Left hindlimb (tissue), 1 donor: ENCODE measurements at regions not wholly inside any gene's neighbourhood (a gene's known extent, or its start where the extent isn't known, plus 50 kb on each side); places are given as distances from the start of the nearest gene placed in this dataset.

Source experiments
- DNase-seq: peaks from one replicate; pipeline ENCODE4 v3.0.0-alpha.2; 2018

DNA sequence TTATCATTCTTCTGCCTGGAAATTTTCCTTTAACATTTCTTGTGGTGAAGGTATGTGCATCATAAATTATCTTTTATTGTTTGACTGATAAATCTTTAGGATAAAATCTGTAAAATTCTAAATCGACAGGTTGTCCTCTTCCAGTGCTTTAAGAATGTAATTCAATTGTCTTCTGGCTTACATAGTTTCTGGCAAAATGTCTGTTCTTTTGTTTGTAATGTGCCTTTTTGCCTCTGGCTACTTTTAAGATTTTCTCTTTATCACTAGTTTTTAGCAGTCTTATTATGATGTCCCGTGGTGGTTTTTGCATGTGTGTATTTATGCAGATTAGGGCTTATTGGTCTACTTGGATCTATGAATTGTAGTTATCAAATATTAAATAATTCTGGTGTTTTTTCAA, 203.6 kb upstream of the COPS8 start:
- no peak for DNase-seq

DNA sequence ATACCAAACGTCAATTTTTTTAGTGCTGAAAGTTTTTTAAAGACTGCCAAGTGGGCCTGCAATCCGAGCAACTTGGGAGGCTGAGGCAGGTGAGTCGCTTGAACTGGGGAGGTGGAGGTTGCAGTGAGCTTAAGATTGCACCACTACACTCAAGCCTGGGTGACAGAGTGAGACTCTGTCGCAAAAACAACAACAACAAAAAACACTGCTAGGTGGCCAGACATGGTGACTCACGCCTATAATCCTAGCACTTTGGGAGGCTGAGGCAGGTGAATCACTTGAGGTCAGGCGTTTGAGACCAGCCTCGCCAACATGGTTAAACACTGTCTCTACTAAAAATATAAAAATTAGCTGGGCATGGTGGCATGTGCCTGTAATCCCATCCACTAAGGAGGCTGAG, 202.8 kb upstream of the COPS8 start:
- DNase-seq: no peak

DNA sequence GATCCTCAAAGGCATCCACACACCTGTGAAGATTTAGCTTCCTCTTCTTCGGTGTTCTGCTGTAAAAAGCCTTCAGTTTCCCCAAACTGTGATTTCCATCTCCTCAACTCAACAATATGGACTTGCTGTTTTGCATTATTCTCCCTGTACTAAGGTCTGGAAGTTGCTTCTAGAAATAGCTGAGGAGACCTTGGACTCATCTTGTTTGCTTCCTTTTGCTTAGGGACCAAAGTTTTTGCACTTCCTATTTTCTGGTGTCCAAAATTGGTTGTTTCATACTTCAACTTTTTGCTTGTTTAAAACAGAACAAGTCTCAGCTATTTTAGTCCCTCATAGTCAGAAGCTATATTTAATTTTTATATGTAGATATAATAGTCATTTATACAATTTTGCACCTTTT, 201.9 kb upstream of the COPS8 start:
- no peak for DNase-seq

DNA sequence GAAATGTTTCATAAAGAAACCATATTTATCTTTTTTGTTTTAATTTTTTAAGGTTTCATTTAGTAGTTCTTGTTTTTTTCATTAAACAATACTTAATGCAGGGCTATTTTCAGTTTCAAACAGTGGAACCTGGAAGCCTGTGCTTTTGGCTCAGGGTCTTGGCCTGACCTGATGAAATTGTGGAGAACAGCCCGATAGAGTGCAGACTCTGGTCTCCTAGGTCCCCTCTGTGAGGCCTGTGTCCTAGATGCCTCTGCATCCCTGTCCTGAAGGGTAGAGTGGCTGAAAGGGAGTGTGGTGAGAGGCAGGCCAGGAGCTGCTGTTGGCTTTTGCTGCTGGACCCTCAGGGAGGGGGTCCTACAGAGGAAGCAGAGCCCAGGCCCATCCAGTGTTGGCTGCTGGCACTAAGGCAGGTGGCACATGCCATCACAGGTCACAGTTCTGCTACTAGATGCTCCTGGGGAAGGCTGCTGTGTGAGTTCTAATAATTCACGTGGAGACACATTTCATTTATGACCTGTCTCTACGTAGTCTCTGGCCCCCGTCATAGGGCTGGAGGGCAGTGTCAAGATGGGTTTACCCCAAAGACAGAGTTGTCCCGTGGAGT, 201.0 kb upstream of the COPS8 start:
- DNase-seq: no peak

DNA sequence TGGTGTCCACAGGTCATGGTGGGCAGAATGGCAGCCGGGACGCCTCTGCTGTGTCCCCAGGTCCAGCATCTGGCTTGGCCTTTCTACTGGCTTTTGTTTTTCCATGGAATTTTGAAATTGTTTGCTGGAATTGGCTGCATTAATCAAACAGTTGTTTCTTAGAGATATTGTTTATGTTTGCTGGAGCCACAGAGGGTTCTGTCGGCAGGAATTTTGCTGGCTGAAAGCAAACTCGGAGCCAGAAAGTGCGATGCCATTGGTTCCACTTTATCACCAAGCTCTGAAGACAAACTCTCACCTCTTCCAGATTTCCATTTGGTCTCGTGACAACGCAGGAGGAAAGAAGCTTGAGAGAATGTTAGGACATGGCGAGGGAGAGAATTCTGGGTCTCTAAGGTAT, 199.2 kb upstream of the COPS8 start:
- DNase-seq: no peak

DNA sequence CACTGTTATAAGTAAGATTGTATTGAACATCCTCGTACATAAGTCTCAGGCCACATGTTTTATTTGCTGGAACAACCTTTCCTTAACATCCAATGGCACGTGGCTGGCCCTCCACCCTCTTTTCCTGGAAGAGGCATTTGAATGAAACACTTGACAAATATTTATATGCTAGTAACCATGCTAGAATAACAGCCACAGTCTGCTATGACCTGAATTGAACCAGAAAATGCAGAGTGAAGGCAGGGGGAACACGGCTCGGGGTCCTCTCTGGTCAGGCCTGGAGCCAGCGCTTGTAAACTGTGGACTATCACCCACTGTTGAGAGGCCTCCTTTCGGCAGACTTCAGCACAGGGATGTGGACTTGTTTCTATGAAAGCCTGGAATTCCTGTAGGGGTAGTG, 198.2 kb upstream of the COPS8 start:
- peak; percentile 85 for DNase-seq

DNA sequence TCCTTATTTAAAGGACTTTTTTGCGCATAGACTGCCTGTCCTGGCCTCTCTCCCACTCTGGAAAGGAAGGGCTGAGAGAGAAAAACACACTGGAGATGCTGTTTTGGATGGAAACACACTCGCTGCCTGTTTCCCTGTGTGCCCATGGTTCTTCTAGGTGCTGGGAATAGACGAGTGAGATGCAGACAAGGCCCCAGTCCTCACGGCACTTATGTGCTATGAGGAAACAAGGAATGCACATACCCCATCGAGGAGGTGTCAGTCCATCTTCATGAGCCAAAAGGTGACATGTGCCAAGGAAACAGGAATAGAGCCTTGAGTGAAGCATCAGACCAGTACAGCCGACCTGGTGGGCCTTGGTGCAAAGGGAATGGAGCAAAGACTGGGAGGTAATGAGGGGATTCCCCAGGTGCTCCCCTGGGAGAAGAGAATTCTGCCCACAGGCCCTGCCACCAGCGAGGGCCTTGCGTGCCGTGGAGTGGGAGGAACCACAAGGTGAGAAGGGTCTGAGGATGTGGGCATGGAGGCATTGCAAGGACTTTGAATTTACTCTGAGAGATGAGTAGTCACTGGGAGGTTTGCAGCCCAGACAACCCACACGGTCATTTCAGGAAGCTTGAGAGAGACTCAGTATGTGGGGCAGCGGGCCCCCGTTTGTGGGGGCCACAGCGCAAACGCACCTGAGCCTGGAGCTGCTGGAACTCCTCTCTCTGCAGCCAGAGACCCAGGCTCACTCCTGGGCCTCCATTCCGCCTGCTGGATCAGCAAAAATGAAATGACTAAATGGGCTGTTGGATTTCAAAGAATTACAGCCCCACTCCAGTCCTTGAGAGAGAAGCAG, 197.5 kb upstream of the COPS8 start:
- DNase-seq: no peak

DNA sequence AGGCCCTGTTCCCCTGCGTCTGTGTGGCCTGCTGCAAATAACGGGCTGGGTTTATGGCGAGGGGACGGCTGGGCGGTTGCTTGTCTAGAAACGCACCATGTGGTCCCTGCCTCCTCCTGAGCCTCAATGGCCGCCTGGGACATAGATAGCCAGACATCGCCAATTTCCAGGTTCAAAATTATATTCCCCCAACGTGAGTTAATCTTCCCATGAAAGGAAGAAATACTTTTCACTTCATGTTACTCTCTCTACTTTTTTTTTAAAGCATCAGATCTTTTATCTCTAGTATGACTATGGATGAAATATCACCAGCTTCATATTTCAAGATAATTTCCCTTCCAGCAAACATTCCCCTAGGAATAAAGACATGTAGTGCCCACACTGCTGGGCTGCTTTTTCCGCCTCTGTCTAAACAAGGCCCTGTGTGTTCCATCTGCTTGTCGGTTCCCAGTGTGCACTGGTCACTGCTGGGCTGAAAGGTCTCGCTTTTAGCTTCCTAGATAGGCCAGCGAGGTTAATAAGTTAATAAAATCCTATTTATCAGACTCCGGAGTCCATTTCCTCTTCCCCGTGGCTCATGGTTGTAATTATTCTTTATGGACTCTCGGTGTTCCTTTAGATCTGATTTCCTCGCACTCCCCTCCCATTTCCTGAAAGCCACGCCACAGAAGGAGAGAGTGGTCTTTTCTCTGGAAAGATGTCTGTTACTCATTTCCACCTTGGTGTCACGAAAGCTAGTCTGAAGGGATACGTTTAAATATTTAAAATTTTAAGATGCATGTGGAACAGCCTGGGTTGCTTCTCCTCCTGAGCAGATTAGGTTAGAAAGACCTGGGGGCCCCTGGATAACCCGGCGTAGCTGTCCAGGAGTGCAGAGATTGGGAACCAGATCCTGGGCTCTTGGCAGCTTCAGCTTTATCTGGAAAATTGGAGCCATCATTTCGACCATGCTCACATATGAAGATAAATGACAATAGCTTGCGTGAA, 196.6 kb upstream of the COPS8 start:
- no peak for DNase-seq

DNA sequence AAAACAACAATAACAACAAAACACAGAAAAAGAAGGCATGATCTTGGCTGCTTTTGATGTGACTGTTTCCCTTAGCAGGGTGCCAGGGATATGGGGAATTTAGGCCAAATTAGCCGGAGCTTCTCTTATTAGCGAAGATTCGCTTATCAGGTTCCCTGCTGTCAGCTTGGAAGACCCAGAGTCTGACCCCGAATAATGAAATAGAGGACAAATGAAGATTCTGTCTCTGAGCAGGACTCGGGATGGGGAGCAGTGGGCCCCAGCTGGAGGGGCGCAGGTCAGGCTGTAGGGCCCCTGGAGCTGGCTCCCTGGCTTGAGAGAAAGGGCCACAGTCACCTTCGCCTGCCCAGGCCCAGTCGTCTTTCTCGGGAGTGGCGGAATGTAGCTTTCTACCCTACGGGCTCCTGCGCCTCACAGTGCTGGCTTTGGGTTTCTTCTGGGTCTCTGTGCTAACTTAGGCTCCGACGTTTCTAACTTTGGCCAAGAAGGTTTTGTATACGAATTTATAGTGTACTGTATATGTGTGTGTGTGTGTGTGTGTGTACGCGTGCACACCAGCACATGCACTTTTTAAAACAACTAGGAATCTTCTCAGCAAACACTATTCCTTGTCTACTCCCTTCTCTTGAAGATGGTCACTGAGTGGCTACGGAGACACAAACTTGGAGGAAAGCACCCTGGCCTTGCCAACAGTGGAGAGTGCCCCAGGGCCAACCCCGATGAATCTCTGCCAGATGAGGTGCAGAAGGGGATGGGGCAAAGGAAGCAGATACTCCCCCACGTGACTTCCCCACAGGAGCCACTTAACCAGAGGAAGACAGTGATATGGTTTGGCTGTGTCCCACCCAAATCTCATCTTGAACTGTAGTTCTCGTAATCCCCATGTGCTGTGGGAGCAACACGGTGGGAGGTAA, 195.6 kb upstream of the COPS8 start:
- no peak for DNase-seq

DNA sequence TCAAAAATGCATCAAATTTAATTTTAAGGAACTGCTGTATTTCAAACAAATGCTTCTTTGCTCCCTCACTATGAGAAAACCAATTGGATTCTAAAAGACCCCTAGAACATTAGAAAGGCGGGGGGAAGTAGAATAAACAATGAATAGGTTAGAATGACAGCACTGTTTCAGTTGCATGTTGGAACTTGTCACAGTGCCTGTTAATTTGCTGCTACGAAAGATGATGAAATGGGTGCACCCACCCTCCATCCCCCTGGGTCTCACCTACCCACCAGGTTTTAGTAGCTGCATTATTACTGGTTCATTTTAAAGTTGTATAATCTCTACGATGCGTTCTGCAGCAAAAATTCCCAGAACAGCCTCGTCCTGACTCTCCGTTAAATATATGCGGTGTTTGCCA, 193.0 kb upstream of the COPS8 start:
- no peak for DNase-seq

DNA sequence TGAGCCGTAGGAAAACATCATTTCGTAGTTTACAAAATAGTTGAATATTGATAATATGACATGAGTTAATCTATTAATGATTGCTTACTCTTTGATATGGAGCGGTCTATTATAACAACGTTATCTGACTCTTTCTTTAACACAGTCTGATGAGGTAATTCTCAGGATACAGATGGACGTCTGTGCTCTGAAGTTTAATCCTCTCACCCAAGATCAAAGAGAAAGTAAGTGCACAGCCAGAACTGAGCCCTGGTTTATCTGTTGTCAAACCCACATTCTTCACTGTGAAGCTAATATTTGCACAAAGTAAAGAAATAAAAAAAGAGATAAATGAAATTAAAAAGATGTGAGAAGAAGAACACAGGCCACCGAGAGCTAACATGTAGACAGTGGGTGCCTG, 190.9 kb upstream of the COPS8 start:
- no peak for DNase-seq

DNA sequence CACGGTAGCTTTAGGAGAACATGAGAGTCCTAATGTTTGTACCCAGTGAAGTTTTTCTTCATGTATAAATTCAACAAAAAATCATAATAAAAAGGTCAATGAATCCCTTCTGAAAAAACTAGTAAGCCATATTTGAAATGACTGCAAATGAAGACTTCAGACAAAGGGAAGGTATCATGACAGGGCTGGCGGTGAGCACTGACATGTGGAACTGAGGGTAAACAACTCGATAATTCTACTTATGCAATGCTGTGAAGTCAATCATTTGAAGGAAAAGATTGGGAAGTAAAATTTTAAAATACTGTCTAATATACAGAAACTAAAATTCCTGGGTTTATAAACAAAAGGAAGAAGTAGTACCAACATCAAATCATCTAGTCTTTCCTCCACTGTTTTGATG, 190.2 kb upstream of the COPS8 start:
- DNase-seq: no peak

DNA sequence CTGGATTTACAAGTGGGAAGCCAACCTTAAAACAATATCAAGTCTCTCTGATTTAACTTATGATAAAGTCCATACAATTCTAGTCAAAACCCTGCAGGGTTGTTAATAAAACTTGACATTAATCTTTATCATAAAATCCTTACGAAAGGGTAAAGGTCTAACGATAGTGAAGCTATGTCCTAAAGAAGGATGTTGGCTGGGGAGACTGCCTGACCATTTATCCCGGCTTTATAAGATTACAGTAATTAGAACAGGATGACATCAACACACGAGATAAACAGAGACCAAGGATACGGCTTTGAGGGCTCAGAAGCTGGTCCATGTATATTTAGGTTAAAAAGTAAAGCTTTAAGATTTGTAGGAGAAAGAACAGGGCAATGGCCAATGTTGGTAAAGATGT, 189.0 kb upstream of the COPS8 start:
- DNase-seq: no peak

DNA sequence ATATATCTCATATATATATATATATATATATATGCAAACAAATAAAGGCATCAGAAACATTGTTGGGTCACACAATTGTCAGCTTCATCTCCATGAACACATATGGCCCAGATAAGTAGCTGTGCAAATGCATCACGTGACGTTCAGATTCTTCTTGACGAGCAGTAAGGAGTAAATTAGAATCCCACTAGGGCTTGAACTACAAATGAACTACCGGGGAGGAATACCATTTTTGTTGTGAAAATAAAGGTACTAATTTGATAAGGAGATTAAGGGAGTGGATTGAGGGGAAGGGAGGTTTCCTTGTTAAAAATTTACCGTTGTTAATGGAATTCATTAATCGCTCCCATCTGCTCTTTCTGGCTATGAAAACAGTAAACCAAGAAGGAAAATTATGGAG, 186.5 kb upstream of the COPS8 start:
- no peak for DNase-seq

DNA sequence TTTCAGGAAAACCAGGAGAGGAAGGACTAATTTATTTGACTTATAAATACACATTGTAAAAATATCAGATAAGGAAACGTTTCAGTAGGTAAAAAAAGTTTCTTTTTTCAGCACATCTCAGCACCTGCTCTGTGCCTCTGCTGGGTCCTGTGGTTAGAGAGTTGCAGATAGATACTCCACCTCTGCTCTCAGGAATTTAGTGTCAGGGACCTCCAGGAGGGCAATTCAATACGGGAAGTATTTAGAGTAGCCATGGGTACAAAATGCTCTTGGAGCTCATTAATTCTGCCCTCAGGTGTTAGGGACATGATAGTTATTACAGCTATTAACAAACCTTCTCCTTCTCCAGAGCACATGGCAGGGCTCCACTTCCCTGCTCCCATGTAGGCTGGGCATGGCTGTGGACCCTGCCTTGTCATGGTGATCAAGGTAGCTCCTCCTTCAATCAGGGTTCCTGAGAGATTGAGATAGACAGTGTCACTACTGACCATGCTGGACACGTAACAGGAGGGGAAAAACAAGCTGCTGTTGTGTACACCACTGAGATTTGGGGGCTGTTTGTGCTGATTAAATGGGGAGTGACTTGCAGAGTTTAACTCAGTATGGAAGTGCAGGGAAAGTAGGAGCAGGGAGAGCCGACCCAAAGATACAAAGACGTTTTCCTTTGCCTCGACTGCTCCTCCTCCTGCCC, 185.6 kb upstream of the COPS8 start:
- DNase-seq: no peak

DNA sequence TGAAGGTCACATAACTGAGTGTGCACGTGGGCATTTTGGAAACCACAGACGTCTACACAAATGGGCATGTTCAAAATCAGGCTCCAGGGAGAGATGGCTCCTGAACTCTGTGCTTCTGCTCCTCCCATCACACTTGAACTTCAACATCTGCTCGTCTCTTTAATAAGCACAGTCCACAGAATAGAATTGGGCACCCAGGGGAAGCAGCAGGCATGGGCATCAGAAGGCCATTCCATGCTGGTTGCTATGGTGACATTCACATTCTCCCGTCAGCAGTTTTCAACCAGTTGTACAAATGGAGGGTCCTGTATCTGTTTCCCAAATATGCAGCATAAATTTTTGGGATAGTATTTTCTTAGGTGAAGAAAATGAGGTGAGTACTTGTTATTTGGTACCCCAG, 183.7 kb upstream of the COPS8 start:
- no peak for DNase-seq

DNA sequence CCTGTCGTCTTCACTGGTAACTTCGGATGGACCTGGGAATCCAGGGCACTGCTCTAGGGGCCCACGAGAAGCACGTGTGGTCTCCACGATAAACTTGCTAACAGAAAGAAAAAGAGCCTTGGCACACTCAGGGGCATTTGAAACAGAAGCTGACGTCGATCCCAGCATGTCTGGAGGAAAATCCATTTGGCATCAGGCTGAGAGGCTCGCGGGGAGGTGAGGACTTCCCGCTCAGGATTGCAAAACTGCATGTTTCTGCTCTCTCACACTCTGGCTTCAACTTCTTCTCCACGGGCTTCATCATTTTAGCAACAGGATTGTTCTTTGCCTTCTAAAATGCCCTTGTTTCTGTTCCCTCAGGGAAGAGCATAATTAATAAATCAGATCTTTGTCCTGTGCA, 181.7 kb upstream of the COPS8 start:
- no peak for DNase-seq

DNA sequence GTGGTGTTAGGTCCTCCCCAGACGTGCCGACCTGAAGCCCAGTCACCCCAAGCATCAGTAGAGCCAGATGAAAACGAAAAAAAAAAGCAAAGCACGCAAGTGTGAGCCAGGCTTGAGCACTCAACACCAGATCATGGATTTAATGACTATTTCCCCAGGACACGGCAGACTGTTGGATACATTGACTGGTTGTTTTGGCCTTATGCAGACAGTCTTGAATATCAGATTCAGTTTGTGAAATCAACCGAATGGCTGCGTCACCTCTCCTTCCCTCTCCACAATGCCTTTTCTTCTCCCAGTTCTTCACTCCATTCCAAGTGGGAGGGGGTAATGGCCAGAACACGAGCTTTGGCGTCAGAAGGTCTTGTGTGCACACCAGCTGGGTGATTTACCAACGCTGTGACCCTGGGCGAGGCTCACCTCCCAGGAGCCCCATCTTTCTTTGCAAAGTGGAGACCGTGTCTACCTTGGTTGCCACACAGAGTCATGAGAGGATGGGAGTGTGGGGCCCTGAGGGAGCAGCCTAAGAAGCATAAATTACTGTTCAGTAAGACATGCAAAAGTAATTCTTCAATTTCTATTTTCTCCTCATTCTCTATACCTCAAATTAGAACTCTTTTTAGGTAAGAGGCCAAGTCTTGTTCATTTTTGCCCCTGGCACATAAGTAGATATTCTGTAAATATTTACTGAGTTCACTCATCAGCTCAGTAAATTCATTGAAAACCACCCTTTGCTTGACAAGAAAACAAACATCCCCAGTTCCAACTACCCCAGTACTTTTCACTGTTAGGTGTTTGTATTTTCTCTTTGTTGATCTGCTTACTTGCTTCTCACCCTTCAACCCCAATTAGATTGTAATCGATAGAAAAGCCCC, 181.1 kb upstream of the COPS8 start:
- no peak for DNase-seq

DNA sequence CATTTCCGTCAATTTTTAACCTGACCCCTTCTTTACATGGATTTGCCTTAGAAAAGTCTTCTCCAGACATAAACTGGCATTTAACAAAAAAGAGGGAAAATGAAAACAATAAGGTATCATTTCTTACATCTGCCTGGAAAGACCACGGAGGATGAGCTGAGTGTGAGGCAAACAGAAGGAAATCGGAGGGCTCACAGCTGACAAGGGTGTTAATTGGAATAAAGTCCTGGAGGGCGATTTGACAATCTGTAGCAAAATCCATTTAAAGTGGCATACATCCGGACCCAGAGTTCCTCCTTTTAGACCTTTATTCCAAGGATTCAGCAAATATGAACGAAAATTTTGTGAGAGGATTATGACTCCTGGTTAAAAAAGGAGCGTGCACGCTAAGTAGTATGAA, 179.7 kb upstream of the COPS8 start:
- DNase-seq: no peak

DNA sequence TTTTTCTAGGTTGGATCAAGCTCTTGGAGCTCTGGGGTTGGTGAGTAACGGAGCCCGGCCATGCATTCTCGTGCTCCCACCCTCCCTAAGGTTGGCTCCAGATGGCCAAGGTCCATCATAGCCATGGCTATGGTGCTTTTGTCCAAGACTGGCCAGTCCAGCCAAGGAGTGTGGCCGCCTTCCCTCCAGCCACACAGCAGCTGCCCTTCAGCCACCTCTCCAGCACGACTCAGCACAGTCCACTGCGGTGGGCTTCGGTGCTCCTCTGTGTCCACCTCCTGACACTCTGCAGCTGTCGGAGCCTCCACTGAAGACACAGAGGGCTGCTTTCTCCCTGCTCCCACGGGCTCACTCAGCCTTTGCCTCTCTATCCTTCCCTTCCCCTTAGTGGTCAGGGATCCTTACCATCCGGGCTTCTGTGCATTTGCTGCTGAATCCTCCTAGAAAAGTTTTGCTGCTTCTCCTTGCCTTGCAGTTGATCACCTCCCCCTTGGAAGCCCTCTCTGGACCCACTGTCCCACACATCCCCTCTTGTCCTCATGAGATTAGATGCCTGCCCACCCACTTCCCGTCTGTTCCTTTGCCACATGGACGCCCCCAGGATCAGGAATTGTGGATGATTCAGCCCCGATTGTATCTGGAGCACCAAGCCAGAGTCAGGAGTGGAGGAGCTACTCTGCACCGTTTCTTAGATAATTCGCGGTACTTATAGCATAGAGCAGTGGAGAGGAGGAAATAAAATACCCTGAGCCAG, 177.1 kb upstream of the COPS8 start:
- no peak for DNase-seq
